PFSK-1 (cell line): ENCODE measurements at regions not wholly inside any gene's neighbourhood (a gene's known extent, or its start where the extent isn't known, plus 50 kb on each side); places are given as distances from the start of the nearest gene placed in this dataset.

Source experiments
- FOXP2 ChIP-seq: optimal IDR thresholded peaks from 2 replicates; pipeline ENCODE3; 2011; ENCODE audit warnings: borderline replicate concordance, control low read depth, inconsistent platforms; ENCODE audit not compliant: insufficient read depth; ENCODE audit errors: extremely low read length, extremely low read depth
- POLR2AphosphoS5 ChIP-seq: IDR thresholded peaks from 2 replicates; pipeline ENCODE4 v1.6.1; 2012; ENCODE audit warnings: low read depth, mild to moderate bottlenecking, control low read depth, low read length, moderate library complexity
- SIN3A ChIP-seq: IDR thresholded peaks from 2 replicates; pipeline ENCODE4 v1.6.1; 2012; ENCODE audit warnings: mild to moderate bottlenecking, low read length, moderate library complexity, borderline replicate concordance; ENCODE audit not compliant: insufficient read depth

DNA sequence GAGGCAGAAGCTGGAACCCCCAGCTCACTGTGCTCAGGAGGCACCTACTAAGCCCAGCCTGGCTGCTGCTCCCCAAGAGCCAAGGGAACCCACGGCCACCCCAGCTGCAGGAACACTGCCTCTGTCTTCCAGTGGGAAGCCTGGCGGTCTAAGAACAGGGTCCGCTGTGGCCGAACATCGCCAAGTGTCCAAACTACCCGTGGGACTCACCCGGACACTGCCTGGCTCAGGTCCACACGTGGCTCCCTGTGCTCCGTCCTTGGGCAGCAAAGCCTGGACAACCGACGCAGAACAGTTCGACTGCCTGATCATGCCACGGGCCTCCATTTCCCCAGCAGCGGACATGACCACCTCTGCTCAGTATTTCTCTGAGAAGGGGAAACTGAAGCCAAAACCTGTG, 747.0 kb downstream of the BRD1 start:
- TF ChIP-seq SIN3A (no peak), FOXP2 (no peak), POLR2AphosphoS5 (no peak)
